GM21619 (cell line): ENCODE measurements at regions not wholly inside any gene's neighbourhood (a gene's known extent, or its start where the extent isn't known, plus 50 kb on each side); places are given as distances from the start of the nearest gene placed in this dataset.
A peak's percentile ranks its signal among the peaks of the same experiment; 100 is the strongest.

ENCODE experiments used
- ATAC-seq: cut with Tn5 transposase; IDR thresholded peaks from one replicate; pipeline ENCODE4 v1.9.1; 2021; ENCODE audit not compliant: unreplicated experiment

DNA sequence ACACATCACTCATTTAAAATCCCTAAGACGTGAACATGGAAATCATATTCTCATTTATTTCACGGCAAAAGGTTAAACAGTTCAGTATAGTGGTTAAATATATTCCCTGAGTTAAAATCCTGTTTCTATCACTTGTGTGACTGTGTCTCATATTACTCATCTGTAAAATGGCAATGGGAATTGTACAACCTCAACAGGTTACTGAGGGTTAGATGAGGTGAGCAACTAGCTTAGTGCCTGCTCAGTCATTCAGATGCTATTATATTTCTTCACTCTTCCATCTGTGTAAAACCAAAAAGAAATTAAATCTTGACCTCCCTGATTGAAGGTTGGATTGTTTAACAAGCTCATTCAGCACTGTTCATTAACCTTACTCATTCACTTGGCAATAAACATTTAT is 212.4 kb upstream of the STK17B start:
- no peak for ATAC-seq

DNA sequence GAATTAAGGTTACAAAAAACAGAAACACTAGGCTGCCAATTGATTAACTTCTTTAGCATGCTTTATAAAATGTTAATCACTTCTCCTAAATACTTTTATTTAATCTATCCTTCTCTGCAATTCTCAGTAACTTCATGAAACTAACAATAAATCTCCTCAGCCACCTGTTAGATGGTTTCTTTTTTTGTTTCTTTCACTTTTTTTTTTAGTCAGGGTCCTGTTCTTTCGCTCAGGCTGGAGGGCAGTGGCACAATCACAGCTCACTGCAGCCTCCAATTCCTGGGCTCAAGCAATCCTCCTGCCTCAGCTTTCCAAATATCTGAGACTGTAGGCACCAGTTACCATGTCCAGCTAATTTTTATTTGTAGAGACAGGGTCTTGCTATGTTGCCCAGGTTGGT is 213.4 kb upstream of the STK17B start:
- peak; percentile 54 for ATAC-seq

DNA sequence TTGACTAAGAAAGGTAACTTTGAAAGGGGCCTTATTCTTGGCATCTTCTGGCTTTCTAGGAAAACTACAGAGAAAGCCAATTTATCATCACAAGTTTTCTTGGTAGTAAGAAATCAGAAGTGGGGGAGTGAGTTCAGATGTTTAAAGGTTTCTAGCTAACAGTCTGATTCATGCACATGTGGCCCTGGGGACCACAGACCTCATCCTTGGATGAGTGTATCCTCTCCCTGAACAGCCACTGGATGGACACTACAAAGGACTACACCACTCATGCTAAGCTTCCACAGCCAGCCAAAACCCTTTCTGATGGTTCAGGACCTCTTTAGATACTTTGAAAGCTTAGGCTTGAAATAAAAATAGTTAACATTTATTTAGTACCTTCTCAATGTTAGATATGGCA is 218.3 kb upstream of the STK17B start:
- ATAC-seq: no peak

DNA sequence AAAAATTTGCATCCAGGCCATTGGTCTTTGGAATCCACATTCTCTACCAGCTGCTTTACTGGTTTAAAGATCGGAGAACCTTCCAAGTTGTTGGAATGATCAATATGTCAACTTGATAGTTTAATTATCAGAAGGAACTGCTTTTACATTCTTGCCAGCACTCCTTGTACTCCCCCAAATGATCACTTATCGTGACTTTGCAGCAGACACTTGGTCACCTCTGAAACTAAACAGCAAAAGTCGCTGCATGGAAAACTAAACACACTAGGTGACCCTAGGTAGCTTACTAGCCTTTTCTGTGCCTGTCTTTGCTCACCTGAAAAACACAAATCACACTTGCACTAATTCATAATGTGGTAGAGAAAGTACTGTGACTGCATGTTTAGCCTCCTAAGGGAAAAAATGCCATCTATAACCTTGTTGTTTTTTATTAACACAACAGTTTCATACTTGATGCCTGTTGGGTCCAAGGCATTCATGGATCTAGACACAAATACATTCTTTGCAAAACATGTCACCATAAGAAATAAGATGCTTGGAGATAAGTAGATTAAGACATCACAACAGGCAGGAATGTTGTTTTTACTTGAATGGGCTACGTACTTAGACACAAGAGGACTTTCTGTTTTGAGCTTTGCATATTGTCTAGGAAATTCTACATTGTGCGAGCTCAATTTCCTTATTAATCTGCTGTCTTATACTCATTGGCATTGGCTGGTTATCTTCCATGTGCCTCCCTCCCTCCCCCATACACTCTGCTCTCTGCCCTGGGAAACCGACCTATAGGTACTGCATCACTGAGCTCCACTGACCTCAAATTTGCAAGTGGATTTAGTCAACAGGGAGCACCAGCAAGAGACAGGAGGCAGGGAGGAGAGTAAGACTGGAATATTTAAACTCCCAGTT is 219.1 kb upstream of the STK17B start:
- ATAC-seq: no peak

DNA sequence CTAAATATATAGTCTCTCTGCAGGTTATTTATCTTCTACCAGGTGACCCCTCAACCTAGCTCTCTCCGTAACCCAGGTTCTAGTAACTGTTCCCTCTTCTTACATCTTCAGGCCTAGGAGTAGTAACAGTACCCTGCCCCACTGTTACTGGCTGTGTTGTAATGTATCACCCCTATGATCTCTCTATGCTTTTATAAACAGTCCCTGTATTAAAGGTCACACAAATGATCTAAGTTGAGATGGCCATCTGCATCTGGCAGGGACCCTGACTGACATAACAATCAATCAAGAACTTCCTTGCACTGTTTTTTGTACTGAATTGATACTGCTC is 219.7 kb upstream of the STK17B start:
- no peak for ATAC-seq

DNA sequence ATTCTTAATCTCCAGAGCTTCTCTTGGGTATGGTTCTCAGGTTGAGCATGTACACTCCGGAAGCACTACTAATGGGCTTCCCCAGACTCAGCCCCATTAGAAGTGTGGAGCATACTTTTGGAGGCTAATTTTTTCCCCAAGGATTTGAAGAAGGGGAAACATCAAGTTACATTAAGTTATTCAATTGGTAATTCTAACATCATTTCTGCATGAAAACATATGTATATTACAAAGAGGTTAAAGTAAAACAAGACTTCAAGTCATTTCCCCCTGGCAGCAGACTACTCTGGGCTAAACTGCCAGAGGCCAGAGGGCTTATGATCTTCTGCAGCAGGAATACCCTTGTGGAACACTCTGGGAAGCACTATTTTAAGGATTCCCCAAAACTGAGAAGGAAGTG is 227.7 kb upstream of the STK17B start:
- ATAC-seq: no peak

DNA sequence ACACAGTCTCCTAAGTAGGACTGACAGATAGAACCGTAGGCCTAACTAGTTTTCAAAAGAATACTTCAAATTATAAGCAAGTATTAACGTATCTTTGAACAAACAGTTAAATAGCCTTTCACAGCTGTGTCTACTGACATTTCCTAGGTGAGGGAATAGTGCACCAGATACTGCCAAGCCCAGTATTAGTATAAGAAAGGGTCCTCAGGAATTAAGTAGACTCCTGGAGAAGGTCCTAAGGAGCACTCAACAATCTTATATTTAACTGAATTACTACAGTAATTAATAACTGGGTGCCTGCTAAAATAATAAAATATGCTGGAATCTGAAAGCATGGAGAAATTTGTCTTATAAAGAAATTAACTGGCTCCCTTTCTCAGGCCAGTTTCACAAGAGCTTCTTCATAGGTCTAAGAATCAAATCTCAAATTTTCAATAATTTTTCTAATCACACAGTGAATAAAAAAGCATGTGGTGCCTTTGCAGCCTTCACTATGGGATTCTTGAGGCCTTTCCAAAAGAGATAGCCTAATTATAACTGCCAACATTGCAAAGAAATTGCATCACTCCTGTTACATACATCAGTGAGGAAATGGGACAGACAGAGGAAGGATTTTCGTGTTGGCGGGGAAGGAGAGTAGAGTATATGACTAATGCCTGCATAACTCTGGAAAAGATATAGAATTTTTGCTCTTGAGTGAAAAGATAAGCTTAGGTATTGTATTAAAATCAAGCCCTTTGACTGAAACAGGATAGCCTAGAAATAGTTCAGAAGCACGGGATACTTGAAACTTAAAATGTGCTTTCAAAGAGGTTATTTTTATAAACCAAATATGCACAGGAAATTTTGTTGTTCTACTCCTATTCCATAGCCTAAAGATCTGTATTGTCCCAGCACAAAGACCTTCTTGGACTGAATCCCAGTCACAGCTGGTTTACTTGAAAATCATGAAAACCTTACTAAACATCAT is 228.6 kb upstream of the STK17B start:
- ATAC-seq: no peak

DNA sequence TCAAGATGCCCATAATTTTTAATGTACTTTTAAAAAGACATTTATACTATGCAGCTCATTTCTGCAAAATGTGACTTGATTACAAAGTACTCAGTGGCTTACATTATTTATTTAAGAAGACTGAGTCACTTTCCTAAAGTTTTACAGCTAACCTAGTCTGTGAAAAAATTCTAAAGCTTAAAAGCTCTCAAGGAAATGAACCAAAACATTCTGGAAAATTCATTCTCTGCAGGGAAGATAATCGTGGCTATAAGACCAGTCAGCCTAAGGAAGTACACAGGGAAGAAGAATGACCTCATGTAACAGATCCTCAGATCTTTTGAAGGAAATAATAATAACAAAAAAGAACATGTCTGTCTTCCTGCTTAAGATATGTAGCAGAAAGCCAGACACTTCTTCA is 232.1 kb upstream of the STK17B start:
- ATAC-seq: no peak

DNA sequence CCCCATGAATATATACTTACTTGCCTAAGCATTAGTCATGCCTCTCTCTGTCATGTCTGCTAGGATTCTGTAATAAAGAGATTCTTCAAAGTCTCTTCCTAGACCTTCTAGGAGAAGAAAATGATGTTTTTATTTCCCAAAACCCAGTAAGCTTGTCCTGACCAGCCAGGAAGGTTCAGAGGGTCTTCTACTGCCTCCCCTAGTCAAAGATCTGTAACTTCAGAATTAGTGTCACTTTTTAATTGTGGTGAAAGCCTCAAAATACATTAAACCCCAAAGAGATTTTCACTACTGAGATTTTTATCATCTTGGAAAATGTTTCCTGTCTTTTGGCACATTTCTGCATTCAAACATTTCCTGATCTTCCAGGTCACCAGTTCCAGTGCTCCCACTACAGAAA is 232.9 kb upstream of the STK17B start:
- no peak for ATAC-seq

DNA sequence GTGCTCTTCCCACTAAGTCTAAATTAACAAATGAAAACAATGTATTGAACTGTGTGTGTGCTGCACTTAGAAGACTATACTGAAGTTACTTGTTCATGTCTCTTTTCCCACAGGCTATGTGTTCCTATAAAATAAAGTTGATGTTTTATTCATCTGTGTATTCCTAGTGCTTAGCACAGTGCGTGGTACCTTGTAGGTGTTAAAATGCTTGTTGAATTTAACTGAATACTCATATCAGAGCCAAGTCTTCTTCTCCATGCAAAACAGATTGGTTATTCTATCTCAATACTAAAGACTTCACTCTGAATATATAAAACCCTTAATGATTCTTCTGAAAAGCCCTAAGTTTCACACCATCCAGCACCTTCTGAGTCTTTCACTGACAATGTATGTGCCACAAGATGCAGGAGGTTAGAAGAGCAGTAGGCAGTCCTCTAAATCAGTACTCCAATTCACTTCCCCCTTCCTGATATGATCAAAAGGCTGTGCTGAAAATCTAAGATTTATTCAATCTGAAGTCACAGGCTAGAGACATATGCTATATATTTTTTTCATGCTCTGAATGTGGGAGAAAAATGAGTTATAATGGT is 231.7 kb upstream of the CCDC150 start:
- ATAC-seq: no peak

DNA sequence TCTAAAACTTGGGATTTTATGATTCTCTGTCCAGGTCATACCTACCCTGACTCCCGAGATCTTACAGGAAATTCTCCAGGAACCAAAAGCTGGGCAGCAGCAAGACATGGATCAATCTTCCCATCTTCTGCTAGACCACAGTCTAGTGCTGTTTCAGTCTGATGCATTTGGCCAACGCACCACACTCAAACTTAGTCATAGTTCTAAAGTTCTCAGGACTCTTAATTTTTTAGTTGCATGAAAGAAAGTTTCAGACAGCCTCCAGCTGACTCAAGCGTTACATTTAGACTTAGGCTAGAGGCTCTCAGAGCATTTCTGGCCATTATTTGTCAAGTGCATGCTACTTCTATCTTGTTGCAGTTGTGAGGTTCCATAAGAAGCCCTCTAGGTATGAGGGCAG is 230.1 kb upstream of the CCDC150 start:
- peak; percentile 45 for ATAC-seq

DNA sequence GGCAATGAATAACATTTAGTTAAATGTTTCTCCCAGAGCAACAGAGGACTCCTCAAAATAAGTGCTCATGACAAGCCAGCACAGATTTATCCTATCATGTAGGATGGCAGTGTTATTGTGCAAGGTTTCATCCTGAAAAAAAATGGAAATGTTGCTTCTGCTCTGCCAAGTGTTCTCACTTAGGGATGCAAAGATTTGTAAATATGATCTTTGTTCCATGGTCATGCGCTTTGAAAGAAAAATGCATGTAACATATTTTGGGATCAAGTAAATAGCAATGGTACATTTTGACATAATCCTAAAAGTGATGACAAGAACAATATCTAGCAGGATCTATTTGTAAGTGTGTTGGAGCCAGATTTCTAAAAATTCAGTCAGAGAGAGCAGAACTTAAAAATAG is 229.5 kb upstream of the CCDC150 start:
- no peak for ATAC-seq

DNA sequence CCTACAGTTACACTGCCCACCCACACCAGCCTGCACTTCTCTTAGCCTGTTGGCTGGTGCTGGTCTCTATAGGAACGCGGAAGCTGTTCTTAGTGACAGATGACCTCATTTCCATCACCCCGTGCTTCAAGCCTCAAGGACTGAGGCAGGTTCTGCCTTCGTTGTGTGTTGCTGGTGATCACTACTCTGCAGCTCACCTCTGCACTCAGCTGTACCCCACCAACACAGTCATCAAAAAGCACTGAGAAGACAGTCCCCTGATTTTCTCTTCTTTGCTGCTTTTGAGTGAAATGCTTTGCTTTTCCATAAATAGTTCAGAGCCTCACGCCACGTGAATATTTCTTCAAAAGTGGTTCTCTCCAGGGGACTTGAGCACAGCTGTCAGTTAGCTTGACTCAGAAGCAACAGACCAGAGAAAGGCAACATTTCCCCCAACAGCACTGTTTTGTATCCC is 225.7 kb upstream of the CCDC150 start:
- peak; percentile 60 for ATAC-seq

DNA sequence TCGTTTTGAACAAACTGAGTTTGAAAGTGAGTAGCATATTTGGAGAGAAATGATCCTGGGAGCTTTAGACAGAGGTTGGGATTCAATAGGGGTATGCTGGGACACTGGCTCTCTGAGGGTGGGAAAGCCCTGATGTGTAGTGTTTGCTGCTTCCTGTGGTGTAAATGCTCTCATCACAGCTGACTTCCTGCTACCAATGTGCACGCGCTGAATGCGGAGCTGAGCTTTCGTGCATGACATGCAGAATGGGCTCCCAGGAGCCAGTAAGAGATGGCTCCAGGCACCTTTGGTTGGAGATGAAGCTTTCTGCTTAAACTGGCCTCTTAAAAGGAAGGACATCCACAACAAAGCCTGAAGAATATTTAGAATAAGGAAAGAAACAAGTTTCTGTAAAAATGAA is 224.1 kb upstream of the CCDC150 start:
- peak; percentile 69 for ATAC-seq

DNA sequence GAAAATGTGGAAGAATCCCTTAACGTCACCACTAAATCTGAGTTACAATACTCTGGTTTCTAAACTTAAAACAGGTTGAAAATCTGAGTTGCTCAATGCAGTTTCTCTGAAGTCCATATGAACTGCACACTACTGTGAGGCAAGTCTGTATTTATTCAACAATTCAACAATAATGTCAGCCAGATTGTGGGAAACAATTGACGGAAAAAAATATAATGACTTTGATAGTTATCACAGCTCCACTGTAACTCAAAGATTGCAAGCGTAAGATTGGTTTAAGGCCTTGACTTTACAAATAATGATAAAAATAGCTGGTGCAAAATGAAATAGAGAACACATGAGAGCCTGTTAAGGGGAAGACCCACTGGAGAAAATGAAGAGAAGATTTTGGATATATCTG is 219.4 kb upstream of the CCDC150 start:
- ATAC-seq: no peak

DNA sequence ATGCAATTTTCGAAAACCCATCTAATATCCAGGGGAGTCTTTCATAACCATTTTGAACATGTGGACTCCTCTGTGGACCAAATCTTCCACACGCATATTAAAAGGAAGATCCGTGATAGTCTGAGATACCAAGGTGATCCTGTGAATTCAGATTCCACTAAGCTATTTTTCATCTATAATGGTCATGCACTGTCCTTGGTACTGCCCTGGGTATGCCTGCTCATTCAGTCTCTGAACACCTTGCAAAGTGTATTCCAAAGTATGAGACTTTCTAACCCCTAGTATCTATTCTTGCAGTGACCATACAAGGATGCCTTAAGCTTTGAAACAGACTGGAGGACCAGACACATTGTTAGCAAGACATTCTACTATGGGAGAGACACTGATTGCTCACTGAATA is 217.6 kb upstream of the CCDC150 start:
- ATAC-seq: no peak

DNA sequence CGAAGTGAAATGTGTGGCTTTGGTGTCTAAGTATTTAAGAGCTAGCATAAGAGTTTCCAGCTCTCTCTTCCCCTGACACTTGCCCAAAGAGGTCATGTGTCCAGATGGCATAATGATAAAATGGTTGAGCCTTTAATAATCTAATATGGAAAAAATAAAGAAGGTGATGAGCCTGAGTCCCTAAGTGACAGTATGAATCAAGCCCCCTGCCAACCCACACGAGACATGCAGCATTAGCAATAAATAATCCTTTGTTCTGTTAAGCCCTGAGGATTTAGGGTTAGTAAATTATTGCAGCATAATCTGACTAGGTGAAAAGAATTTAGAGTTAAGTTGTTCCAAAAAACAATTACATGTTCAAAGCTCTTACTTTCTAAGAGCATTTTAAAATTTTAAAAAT is 217.2 kb upstream of the CCDC150 start:
- no peak for ATAC-seq

DNA sequence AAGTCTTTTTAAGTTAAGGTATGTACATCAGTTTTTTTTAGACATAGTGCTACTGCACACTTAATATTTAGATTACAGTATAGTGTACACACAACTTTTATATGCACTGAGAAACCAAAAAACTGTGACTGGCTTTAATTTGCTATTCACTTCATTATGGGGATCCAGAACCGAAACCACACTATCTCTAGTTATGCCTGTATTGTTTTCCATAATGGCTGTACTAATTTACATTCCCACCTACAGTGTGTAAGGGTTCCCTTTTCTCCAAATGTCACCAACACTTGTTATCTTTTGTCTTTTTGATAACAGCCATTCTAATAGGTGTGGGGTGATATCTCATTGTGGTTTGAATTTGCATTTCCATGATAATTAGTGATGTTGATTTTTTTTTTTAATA is 213.4 kb upstream of the CCDC150 start:
- ATAC-seq: no peak

DNA sequence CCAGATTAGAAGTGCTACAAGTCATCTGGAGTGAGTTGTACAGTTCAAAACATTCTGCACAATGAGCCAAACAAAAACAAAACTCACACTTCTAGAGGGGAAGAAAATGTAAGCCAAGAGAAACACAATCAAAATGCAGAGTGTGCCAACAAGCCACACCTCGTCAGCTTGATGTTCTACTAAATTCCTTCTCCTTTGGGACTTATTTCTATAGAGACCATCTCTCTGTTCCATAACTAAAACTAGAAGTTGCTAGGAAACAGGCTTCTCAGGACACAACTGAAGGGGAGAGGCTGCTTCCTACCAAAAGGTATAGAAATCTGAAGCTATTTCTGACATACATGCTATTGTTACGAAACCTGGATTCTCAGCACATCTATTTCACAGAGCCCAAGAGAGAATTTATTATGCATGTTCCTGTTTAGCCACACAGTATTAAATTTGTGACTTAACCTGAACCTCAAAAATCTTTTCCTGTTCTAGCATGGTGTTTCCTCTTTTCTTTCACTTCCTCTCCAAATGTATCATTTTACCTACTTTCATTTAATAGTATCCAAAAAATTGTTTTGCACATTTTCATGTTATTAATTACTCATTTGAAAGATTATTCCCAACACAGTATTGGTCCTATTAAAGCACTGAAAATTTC is 211.4 kb upstream of the CCDC150 start:
- no peak for ATAC-seq

DNA sequence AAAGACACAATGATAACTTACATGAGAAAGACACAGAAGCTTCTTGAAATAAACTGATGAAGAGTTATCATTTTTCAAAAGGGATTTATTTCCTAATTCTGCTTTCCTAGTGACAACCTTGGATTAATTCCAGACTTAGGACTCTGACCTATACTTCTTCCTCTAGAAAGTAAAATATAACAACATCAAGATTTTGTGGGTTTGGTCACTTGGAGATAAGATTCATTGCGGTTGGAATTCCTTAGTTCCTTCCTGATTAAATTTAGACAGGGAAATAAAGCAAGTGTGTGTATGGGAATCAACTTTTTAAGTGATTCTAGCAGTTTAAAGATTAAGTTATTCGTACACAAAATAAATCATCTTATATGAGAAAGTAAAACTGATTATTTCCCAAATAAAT is 208.4 kb upstream of the CCDC150 start:
- no peak for ATAC-seq

DNA sequence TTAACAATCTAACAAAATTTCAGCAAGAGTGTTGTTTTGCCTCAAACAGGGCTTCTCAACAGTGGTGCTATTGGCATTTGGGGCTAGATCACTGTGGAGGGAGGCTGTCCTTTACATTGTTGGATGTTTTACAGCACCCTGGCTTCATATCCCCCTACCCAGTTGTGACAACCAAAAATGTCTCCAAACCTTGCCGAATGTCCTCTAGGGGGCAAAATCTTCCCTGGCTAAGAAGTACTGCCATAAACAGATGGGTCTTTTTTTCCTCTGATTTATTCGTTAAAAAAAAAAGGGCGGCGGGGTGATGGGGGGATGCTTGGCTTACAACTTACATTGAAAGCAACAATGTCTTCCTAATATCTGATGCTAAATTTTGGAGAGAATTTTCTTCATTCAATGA is 207.6 kb upstream of the CCDC150 start:
- no peak for ATAC-seq
